ENCODE measurements at regions not wholly inside any gene's neighbourhood (a gene's known extent, or its start where the extent isn't known, plus 50 kb on each side); places are given as distances from the start of the nearest gene placed in this dataset.

GRCh38 chr1:198377702-198378101 lies 162.8 kb downstream of the ATP6V1G3 start:
- H3K4me3 ChIP-seq (ENCODE audit: control insufficient read depth, low read depth, low read length): no peak overlapping the region
- no peak for DNase-seq (ENCODE audit: low read depth)
- TF ChIP-seq CTCF (IDR thresholded peaks at IDR 0.05; ENCODE audit: control insufficient read depth, insufficient read depth, low read depth, low read length, missing control alignments): no peak

- no peak overlapping the region for H3K4me3 ChIP-seq (ENCODE audit: control insufficient read depth, low read depth, low read length)
- no peak for DNase-seq (ENCODE audit: low read depth)
- TF ChIP-seq CTCF (IDR thresholded peaks at IDR 0.05; ENCODE audit: control insufficient read depth, insufficient read depth, low read depth, low read length, missing control alignments): no peak
Observed at GRCh38 chr1:198374288-198374687, 166.2 kb downstream of the ATP6V1G3 start.

- DNase-seq (ENCODE audit: low read depth): no peak
- no peak for TF ChIP-seq CTCF (IDR thresholded peaks at IDR 0.05; ENCODE audit: control insufficient read depth, insufficient read depth, low read depth, low read length, missing control alignments)
Observed at GRCh38 chr1:198373376-198373775, 167.1 kb downstream of the ATP6V1G3 start.

More at GRCh38 chr1:198373376-198373775, 167.1 kb downstream of the ATP6V1G3 start:
- H3K4me3 ChIP-seq (ENCODE audit: control insufficient read depth, low read depth, low read length): no peak overlapping the region

Measured in AG09309 (cell line).